ENCODE measurements at regions not wholly inside any gene's neighbourhood (a gene's known extent, or its start where the extent isn't known, plus 50 kb on each side); places are given as distances from the start of the nearest gene placed in this dataset.

DNA sequence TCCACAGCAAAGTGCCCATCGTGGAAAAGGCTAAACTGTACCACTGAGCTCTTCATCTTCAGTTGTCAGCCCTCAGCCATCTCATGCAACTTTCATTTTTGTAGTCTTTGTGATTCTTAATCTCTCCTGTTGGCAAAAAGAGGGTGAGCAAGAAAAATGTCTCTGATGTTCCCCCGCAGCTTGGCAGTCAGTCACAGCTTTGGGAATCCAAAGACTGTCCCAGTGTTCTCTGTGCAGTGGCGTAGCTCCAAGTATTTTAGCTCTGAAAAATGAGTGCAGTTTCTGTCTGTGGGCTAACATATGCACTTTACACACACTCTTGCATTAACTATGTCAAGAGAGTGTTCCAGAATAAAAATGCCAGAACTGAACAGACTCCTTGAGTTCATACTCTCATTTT, 372.2 kb downstream of the TMEM232 start:
- no peak for TF ChIP-seq TCF7L2 (IDR thresholded peaks at IDR 0.05; ENCODE audit: borderline replicate concordance, extremely low read depth, insufficient read depth, insufficient read length)
- TF ChIP-seq, protein P1, sequence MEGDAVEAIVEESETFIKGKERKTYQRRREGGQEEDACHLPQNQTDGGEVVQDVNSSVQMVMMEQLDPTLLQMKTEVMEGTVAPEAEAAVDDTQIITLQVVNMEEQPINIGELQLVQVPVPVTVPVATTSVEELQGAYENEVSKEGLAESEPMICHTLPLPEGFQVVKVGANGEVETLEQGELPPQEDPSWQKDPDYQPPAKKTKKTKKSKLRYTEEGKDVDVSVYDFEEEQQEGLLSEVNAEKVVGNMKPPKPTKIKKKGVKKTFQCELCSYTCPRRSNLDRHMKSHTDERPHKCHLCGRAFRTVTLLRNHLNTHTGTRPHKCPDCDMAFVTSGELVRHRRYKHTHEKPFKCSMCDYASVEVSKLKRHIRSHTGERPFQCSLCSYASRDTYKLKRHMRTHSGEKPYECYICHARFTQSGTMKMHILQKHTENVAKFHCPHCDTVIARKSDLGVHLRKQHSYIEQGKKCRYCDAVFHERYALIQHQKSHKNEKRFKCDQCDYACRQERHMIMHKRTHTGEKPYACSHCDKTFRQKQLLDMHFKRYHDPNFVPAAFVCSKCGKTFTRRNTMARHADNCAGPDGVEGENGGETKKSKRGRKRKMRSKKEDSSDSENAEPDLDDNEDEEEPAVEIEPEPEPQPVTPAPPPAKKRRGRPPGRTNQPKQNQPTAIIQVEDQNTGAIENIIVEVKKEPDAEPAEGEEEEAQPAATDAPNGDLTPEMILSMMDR (IDR thresholded peaks at IDR 0.05 in 2 of 3, conservative IDR thresholded peaks at IDR 0.05 in 1 of 3; ENCODE audit: borderline replicate concordance in 1 of 3, insufficient read depth in 1 of 3, low read depth in 2 of 3, low read length in 2 of 3): no peak
- TF ChIP-seq, protein P2, sequence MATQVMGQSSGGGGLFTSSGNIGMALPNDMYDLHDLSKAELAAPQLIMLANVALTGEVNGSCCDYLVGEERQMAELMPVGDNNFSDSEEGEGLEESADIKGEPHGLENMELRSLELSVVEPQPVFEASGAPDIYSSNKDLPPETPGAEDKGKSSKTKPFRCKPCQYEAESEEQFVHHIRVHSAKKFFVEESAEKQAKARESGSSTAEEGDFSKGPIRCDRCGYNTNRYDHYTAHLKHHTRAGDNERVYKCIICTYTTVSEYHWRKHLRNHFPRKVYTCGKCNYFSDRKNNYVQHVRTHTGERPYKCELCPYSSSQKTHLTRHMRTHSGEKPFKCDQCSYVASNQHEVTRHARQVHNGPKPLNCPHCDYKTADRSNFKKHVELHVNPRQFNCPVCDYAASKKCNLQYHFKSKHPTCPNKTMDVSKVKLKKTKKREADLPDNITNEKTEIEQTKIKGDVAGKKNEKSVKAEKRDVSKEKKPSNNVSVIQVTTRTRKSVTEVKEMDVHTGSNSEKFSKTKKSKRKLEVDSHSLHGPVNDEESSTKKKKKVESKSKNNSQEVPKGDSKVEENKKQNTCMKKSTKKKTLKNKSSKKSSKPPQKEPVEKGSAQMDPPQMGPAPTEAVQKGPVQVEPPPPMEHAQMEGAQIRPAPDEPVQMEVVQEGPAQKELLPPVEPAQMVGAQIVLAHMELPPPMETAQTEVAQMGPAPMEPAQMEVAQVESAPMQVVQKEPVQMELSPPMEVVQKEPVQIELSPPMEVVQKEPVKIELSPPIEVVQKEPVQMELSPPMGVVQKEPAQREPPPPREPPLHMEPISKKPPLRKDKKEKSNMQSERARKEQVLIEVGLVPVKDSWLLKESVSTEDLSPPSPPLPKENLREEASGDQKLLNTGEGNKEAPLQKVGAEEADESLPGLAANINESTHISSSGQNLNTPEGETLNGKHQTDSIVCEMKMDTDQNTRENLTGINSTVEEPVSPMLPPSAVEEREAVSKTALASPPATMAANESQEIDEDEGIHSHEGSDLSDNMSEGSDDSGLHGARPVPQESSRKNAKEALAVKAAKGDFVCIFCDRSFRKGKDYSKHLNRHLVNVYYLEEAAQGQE (IDR thresholded peaks at IDR 0.05; ENCODE audit: low read depth): no peak
- no peak for TF ChIP-seq RAD21 (IDR thresholded peaks at IDR 0.05; ENCODE audit: low read depth)
- no peak for TF ChIP-seq POLR2A (IDR thresholded peaks at IDR 0.05; ENCODE audit: borderline replicate concordance, extremely low read depth, insufficient read depth, insufficient read length)
- no peak for TF ChIP-seq EGR1 (IDR thresholded peaks at IDR 0.05; ENCODE audit: low read depth)
- no peak for TF ChIP-seq POLR2AphosphoS5 (IDR thresholded peaks at IDR 0.05; ENCODE audit: low read depth, low read length)
- TF ChIP-seq, protein P3, sequence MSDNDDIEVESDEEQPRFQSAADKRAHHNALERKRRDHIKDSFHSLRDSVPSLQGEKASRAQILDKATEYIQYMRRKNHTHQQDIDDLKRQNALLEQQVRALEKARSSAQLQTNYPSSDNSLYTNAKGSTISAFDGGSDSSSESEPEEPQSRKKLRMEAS (IDR thresholded peaks at IDR 0.05): no peak
- TF ChIP-seq ZNF274 (IDR thresholded peaks at IDR 0.05; ENCODE audit: low read depth, low read length): no peak
